GM23338 (cell line): ENCODE measurements at regions not wholly inside any gene's neighbourhood (a gene's known extent, or its start where the extent isn't known, plus 50 kb on each side); places are given as distances from the start of the nearest gene placed in this dataset.

Experiments used
- ATAC-seq: fragments of 200-7000 bp; cut with Tn5 transposase; 3 replicates; pipeline ENCODE4 v1.9.1; 2020
- DNase-seq: peaks from one replicate; pipeline ENCODE4 v3.0.0-alpha.2; 2015; ENCODE audit warnings: low spot score
- H2AFZ ChIP-seq: fragments of 200-600 bp; sonication (generic); 2 replicates; pipeline ENCODE4 v1.8.0; 2016; ENCODE audit warnings: antibody characterized with exemption, mild to moderate bottlenecking, moderate library complexity
- H3F3A ChIP-seq: fragments of 200-600 bp; sonication (generic); replicated peaks from 2 replicates; pipeline ENCODE4 v1.8.0; 2017; ENCODE audit warnings: antibody characterized with exemption, mixed run types, low read depth
- H3K27ac ChIP-seq: fragments of 200-600 bp; sonication (generic); 2 replicates; pipeline ENCODE4 v1.6.1; 2016; ENCODE audit warnings: low read depth
- H3K27me3 ChIP-seq: fragments of 200-600 bp; sonication (generic); 2 replicates; pipeline ENCODE4 v1.8.0; 2016; ENCODE audit warnings: mild to moderate bottlenecking, mixed run types, moderate library complexity; ENCODE audit not compliant: insufficient read depth
- H3K36me3 ChIP-seq: fragments of 200-600 bp; sonication (generic); 2 replicates; pipeline ENCODE4 v1.8.0; 2016; ENCODE audit warnings: mild to moderate bottlenecking; ENCODE audit not compliant: insufficient read depth
- H3K4me1 ChIP-seq: fragments of 200-600 bp; sonication (generic); 2 replicates; pipeline ENCODE4 v1.8.0; 2016; ENCODE audit warnings: mild to moderate bottlenecking, moderate library complexity; ENCODE audit not compliant: insufficient read depth
- H3K4me2 ChIP-seq: fragments of 200-600 bp; sonication (generic); 2 replicates; pipeline ENCODE4 v1.7.1; 2017; ENCODE audit warnings: mixed run types
- H3K4me3 ChIP-seq: fragments of 200-600 bp; sonication (generic); 2 replicates; pipeline ENCODE4 v1.6.1; 2016; ENCODE audit warnings: mixed run types
- H3K79me2 ChIP-seq: fragments of 200-600 bp; sonication (generic); replicated peaks from 2 replicates; pipeline ENCODE4 v1.8.0; 2017; ENCODE audit warnings: mild to moderate bottlenecking; ENCODE audit not compliant: insufficient read depth
- H3K9me2 ChIP-seq: fragments of 200-600 bp; sonication (generic); 2 replicates; pipeline ENCODE4 v1.8.0; 2017; ENCODE audit not compliant: insufficient read depth
- H4K20me1 ChIP-seq: fragments of 200-600 bp; sonication (generic); replicated peaks from 2 replicates; pipeline ENCODE4 v1.8.0; 2017; ENCODE audit warnings: mild to moderate bottlenecking; ENCODE audit not compliant: insufficient read depth
- H3K27ac Mint-ChIP-seq: 2 replicates; pipeline ENCODE4 v1.8.0; 2020; ENCODE audit warnings: inconsistent platforms, mild to moderate bottlenecking, moderate library complexity, mixed read lengths
- H3K27me3 Mint-ChIP-seq: 3 replicates; pipeline ENCODE4 v1.8.0; 2022; ENCODE audit warnings: low read depth, mild to moderate bottlenecking, moderate library complexity, mixed read lengths, inconsistent platforms; ENCODE audit not compliant: insufficient read depth, poor library complexity
- H3K36me3 Mint-ChIP-seq: 3 replicates; pipeline ENCODE4 v1.8.0; 2021; ENCODE audit warnings: low read depth, mild to moderate bottlenecking, inconsistent platforms, moderate library complexity, mixed read lengths
- H3K4me1 Mint-ChIP-seq: 3 replicates; pipeline ENCODE4 v1.8.0; 2020; ENCODE audit warnings: mild to moderate bottlenecking, inconsistent platforms, mixed read lengths
- H3K4me3 Mint-ChIP-seq: 3 replicates; pipeline ENCODE4 v1.8.0; 2021; ENCODE audit warnings: moderate library complexity, mild to moderate bottlenecking, inconsistent platforms, mixed read lengths
- H3K9me3 Mint-ChIP-seq: 3 replicates; pipeline ENCODE4 v1.8.0; 2020; ENCODE audit warnings: moderate library complexity, mild to moderate bottlenecking, inconsistent platforms, mixed read lengths
- EZH2phosphoT487 ChIP-seq: fragments of 200-600 bp; sonication (generic); IDR thresholded peaks from one replicate; pipeline ENCODE4 v1.8.1; 2018; ENCODE audit warnings: antibody characterized with exemption; ENCODE audit not compliant: unreplicated experiment
- JUNB ChIP-seq: IDR thresholded peaks from one replicate; pipeline ENCODE4 v1.6.1; 2016; ENCODE audit warnings: antibody characterized with exemption; ENCODE audit not compliant: unreplicated experiment
- POLR2AphosphoS5 ChIP-seq: IDR thresholded peaks from 2 replicates; pipeline ENCODE4 v1.6.1; 2016; ENCODE audit warnings: antibody characterized with exemption, low read depth
- REST ChIP-seq: IDR thresholded peaks from one replicate; pipeline ENCODE4 v1.6.1; 2018; ENCODE audit warnings: antibody characterized with exemption; ENCODE audit not compliant: unreplicated experiment
- STAT1 ChIP-seq: IDR thresholded peaks from one replicate; pipeline ENCODE4 v1.6.1; 2016; ENCODE audit warnings: antibody characterized with exemption; ENCODE audit not compliant: unreplicated experiment
- ZNF114 ChIP-seq: fragments of 250-450 bp; sonication (Bioruptor Pico); IDR thresholded peaks from 2 replicates; pipeline ENCODE4 v1.5.0; 2020; ENCODE audit warnings: mild to moderate bottlenecking, moderate library complexity
- TF ChIP-seq, protein P1 (sequence below): IDR thresholded peaks from 2 replicates; pipeline ENCODE4 v1.6.1; 2016; ENCODE audit warnings: antibody characterized with exemption
- TF ChIP-seq, protein P2 (sequence below): fragments of 250-450 bp; sonication (Bioruptor Pico); IDR thresholded peaks from 2 replicates; pipeline ENCODE4 v1.5.0; 2020; ENCODE audit warnings: mild to moderate bottlenecking, moderate library complexity

- no peak overlapping the region for H2AFZ ChIP-seq
- no peak overlapping the region for H3K27ac ChIP-seq
- ATAC-seq: no peak
- Mint-ChIP-seq H3K27ac (no peak overlapping the region), H3K4me3 (no peak overlapping the region), H3K9me3 (peaks cover 10% of the 10 kb centered on the region), H3K4me1 (no peaks in the 10 kb centered on the region; the same call in 2 of the 3 replicates), H3K27me3 (peaks cover 8% of the 10 kb centered on the region), H3K36me3 (no peaks in the 10 kb centered on the region)
- no peaks in the 10 kb centered on the region for H3F3A ChIP-seq
- no peaks in the 10 kb centered on the region for H3K36me3 ChIP-seq
- no peaks in the 10 kb centered on the region for H3K27me3 ChIP-seq
- no peaks in the 10 kb centered on the region for H3K79me2 ChIP-seq
- H3K4me1 ChIP-seq: no peaks in the 10 kb centered on the region
- TF ChIP-seq, protein P1, sequence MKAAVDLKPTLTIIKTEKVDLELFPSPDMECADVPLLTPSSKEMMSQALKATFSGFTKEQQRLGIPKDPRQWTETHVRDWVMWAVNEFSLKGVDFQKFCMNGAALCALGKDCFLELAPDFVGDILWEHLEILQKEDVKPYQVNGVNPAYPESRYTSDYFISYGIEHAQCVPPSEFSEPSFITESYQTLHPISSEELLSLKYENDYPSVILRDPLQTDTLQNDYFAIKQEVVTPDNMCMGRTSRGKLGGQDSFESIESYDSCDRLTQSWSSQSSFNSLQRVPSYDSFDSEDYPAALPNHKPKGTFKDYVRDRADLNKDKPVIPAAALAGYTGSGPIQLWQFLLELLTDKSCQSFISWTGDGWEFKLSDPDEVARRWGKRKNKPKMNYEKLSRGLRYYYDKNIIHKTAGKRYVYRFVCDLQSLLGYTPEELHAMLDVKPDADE: no peak
- no peak for TF ChIP-seq STAT1
- TF ChIP-seq ZNF114: no peak
- no peak for TF ChIP-seq POLR2AphosphoS5
- TF ChIP-seq, protein P2, sequence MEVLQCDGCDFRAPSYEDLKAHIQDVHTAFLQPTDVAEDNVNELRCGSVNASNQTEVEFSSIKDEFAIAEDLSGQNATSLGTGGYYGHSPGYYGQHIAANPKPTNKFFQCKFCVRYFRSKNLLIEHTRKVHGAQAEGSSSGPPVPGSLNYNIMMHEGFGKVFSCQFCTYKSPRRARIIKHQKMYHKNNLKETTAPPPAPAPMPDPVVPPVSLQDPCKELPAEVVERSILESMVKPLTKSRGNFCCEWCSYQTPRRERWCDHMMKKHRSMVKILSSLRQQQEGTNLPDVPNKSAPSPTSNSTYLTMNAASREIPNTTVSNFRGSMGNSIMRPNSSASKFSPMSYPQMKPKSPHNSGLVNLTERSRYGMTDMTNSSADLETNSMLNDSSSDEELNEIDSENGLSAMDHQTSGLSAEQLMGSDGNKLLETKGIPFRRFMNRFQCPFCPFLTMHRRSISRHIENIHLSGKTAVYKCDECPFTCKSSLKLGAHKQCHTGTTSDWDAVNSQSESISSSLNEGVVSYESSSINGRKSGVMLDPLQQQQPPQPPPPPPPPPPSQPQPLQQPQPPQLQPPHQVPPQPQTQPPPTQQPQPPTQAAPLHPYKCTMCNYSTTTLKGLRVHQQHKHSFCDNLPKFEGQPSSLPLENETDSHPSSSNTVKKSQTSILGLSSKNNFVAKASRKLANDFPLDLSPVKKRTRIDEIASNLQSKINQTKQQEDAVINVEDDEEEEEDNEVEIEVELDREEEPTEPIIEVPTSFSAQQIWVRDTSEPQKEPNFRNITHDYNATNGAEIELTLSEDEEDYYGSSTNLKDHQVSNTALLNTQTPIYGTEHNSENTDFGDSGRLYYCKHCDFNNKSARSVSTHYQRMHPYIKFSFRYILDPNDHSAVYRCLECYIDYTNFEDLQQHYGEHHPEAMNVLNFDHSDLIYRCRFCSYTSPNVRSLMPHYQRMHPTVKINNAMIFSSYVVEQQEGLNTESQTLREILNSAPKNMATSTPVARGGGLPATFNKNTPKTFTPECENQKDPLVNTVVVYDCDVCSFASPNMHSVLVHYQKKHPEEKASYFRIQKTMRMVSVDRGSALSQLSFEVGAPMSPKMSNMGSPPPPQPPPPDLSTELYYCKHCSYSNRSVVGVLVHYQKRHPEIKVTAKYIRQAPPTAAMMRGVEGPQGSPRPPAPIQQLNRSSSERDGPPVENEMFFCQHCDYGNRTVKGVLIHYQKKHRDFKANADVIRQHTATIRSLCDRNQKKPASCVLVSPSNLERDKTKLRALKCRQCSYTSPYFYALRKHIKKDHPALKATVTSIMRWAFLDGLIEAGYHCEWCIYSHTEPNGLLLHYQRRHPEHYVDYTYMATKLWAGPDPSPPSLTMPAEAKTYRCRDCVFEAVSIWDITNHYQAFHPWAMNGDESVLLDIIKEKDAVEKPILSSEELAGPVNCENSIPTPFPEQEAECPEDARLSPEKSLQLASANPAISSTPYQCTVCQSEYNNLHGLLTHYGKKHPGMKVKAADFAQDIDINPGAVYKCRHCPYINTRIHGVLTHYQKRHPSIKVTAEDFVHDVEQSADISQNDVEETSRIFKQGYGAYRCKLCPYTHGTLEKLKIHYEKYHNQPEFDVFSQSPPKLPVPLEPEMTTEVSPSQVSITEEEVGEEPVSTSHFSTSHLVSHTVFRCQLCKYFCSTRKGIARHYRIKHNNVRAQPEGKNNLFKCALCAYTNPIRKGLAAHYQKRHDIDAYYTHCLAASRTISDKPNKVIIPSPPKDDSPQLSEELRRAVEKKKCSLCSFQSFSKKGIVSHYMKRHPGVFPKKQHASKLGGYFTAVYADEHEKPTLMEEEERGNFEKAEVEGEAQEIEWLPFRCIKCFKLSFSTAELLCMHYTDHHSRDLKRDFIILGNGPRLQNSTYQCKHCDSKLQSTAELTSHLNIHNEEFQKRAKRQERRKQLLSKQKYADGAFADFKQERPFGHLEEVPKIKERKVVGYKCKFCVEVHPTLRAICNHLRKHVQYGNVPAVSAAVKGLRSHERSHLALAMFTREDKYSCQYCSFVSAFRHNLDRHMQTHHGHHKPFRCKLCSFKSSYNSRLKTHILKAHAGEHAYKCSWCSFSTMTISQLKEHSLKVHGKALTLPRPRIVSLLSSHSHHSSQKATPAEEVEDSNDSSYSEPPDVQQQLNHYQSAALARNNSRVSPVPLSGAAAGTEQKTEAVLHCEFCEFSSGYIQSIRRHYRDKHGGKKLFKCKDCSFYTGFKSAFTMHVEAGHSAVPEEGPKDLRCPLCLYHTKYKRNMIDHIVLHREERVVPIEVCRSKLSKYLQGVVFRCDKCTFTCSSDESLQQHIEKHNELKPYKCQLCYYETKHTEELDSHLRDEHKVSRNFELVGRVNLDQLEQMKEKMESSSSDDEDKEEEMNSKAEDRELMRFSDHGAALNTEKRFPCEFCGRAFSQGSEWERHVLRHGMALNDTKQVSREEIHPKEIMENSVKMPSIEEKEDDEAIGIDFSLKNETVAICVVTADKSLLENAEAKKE (CRISPR knock-in tag): no peak
- no peak for TF ChIP-seq JUNB
- no peak for TF ChIP-seq EZH2phosphoT487
- TF ChIP-seq REST: no peak
- H3K4me2 ChIP-seq: no peak overlapping the region
- H3K4me3 ChIP-seq: no peak overlapping the region
- DNase-seq: no peak
- no peaks in the 10 kb centered on the region for H4K20me1 ChIP-seq
- H3K9me2 ChIP-seq: no peaks in the 10 kb centered on the region
Measured at GRCh38 chr12:116490471-116490870, 68.7 kb upstream of the MAP1LC3B2 start.
